ENCODE measurements at regions not wholly inside any gene's neighbourhood (a gene's known extent, or its start where the extent isn't known, plus 50 kb on each side); places are given as distances from the start of the nearest gene placed in this dataset.

DNA sequence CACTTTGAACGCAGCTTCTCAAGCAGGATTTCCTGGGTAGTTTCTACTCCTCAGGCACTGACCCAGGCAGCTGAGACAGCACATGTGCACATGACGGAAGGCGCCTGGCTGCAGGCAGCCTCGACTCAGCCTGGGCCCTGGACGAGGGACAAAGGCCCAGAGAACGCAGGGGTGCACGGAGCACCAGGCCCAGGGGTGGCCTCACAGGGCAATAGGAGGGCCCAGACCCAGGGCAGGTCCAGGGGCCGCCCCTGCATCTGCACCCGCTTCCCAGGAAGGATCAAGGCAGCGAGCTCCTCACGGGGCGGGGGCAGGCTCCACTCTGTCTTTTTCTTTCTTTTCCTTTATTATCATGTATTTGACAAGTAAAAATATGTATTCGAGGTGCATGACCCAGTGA lies 208.4 kb downstream of the BRD1 start:
- H3K27ac ChIP-seq, result no peak overlapping the region
- no peak overlapping the region for H2AFZ ChIP-seq
- H3K4me1 ChIP-seq (ENCODE audit: insufficient read depth), result no peaks in the 10 kb centered on the region
- 52 to 56% methylated on average over 13 of the region's 13 CpGs for WGBS, 2 experiments (ENCODE audit: low coverage in 1 of 2, low lambda C conversion rate in 2 of 2, missing lambda C conversion rate in 2 of 2)
- no peaks in the 10 kb centered on the region for H3K27me3 ChIP-seq (replicated peaks; ENCODE audit: insufficient read depth)
- H3K4me3 ChIP-seq, result no peak overlapping the region
- no peak overlapping the region for H3K9ac ChIP-seq
- no peak for DNase-seq
- no peaks in the 10 kb centered on the region for H3K9me3 ChIP-seq (ENCODE audit: low read depth)
- no peaks in the 10 kb centered on the region for H3K36me3 ChIP-seq (ENCODE audit: low read depth)
- no peaks in the 10 kb centered on the region for H3K9me2 ChIP-seq (ENCODE audit: insufficient read depth)
- H3F3A ChIP-seq (ENCODE audit: insufficient read depth), result no peaks in the 10 kb centered on the region
- no peaks in the 10 kb centered on the region for H3K79me2 ChIP-seq (ENCODE audit: insufficient read depth)
- TF ChIP-seq EZH2 (IDR thresholded peaks at IDR 0.05; ENCODE audit: insufficient read depth, poor library complexity, severe bottlenecking) (no peak), EZH2phosphoT487 (IDR thresholded peaks at IDR 0.05; ENCODE audit: insufficient read depth, low read depth) (no peak)
- H3K4me2 ChIP-seq (ENCODE audit: unreplicated experiment), result no peak overlapping the region
- no peaks in the 10 kb centered on the region for H4K20me1 ChIP-seq (ENCODE audit: insufficient read depth)
- in situ Hi-C loops (cut with MboI), result no loop called here

DNA sequence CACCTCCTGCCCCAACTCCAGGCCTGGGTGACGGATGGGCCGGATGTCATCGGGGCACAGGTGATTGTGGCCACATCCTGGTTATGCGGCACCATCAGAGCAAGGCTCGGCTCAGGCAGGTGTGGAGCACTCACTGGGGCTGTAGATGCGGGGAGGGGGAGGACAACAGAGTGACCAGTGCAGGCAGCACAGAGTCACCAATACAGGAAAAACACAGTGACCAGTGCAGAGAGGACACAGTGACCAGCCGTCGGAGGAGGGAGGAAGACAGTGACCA lies 209.1 kb downstream of the BRD1 start:
- H3K4me1 ChIP-seq (ENCODE audit: insufficient read depth), result no peaks in the 10 kb centered on the region
- H3K4me2 ChIP-seq (ENCODE audit: unreplicated experiment), result no peak overlapping the region
- no peak overlapping the region for H3K4me3 ChIP-seq
- H4K20me1 ChIP-seq (ENCODE audit: insufficient read depth), result no peaks in the 10 kb centered on the region
- DNase-seq, result no peak
- no peaks in the 10 kb centered on the region for H3K9me2 ChIP-seq (ENCODE audit: insufficient read depth)
- H3K79me2 ChIP-seq (ENCODE audit: insufficient read depth), result no peaks in the 10 kb centered on the region
- TF ChIP-seq EZH2 (IDR thresholded peaks at IDR 0.05; ENCODE audit: insufficient read depth, poor library complexity, severe bottlenecking), result no peak
- TF ChIP-seq EZH2phosphoT487 (IDR thresholded peaks at IDR 0.05; ENCODE audit: insufficient read depth, low read depth), result no peak
- no peaks in the 10 kb centered on the region for H3K9me3 ChIP-seq (ENCODE audit: low read depth)
- H2AFZ ChIP-seq, result no peak overlapping the region
- H3F3A ChIP-seq (ENCODE audit: insufficient read depth), result no peaks in the 10 kb centered on the region
- 43 to 49% methylated on average over 7 to 8 of the region's 8 CpGs for WGBS, 2 experiments (ENCODE audit: low coverage in 1 of 2, low lambda C conversion rate in 2 of 2, missing lambda C conversion rate in 2 of 2)
- in situ Hi-C loops (cut with MboI), result no loop called here
- no peak overlapping the region for H3K27ac ChIP-seq
- no peaks in the 10 kb centered on the region for H3K36me3 ChIP-seq (ENCODE audit: low read depth)
- H3K27me3 ChIP-seq (replicated peaks; ENCODE audit: insufficient read depth), result no peaks in the 10 kb centered on the region
- H3K9ac ChIP-seq, result no peak overlapping the region

DNA sequence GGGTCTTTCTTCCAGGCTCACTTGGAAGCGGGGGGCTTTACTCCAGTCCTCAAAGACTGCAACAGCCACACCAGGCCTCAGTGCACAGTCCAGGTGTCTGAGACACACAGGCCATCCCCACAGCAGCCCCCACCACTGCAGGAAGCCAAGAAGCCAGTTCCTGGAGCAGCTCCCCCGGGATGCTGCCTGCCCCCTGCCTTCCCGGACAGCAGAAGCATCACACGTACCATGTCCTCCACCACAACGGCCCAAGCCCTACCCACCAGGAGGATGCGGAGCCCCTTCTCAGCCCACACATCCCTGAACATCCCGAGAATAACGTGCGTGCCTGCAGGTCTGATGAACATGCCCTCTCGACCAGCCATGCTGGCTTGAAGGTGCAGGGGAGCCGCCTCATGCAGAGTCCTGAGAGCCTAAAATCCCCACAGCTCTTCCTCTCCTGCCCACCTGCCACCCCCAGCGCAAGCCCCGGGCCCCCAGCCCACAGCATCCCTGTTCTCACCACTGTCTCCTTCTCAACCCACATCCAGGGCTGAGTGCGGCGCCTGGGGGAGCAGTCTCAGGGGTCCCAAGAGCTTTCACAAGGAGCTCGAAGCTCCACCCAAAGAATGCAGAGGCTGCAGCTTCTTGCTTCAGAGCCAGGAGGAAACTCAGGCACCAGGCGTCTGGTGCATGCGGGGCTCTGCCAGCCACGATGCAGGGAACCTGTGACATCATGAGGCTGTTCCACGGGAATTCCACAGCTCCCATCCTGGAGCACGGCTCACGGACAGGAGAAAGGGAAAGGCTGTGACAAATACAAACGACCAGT lies 209.6 kb downstream of the BRD1 start:
- 22 to 25% methylated on average over 23 of the region's 23 CpGs for WGBS, 2 experiments (ENCODE audit: low coverage in 1 of 2, low lambda C conversion rate in 2 of 2, missing lambda C conversion rate in 2 of 2)
- in situ Hi-C loops (cut with MboI), result no loop called here
- no peak overlapping the region for H3K4me2 ChIP-seq (ENCODE audit: unreplicated experiment)
- no peak for TF ChIP-seq EZH2 (IDR thresholded peaks at IDR 0.05; ENCODE audit: insufficient read depth, poor library complexity, severe bottlenecking)
- no peak for TF ChIP-seq EZH2phosphoT487 (IDR thresholded peaks at IDR 0.05; ENCODE audit: insufficient read depth, low read depth)
- H3K36me3 ChIP-seq (ENCODE audit: low read depth), result no peaks in the 10 kb centered on the region
- no peak overlapping the region for H3K4me3 ChIP-seq
- H3K27me3 ChIP-seq (replicated peaks; ENCODE audit: insufficient read depth), result no peaks in the 10 kb centered on the region
- H2AFZ ChIP-seq, result no peak overlapping the region
- no peaks in the 10 kb centered on the region for H4K20me1 ChIP-seq (ENCODE audit: insufficient read depth)
- H3K79me2 ChIP-seq (ENCODE audit: insufficient read depth), result no peaks in the 10 kb centered on the region
- no peaks in the 10 kb centered on the region for H3F3A ChIP-seq (ENCODE audit: insufficient read depth)
- H3K27ac ChIP-seq, result no peak overlapping the region
- no peaks in the 10 kb centered on the region for H3K9me3 ChIP-seq (ENCODE audit: low read depth)
- H3K4me1 ChIP-seq (ENCODE audit: insufficient read depth), result no peaks in the 10 kb centered on the region
- no peak overlapping the region for H3K9ac ChIP-seq
- no peak for DNase-seq
- H3K9me2 ChIP-seq (ENCODE audit: insufficient read depth), result no peaks in the 10 kb centered on the region

DNA sequence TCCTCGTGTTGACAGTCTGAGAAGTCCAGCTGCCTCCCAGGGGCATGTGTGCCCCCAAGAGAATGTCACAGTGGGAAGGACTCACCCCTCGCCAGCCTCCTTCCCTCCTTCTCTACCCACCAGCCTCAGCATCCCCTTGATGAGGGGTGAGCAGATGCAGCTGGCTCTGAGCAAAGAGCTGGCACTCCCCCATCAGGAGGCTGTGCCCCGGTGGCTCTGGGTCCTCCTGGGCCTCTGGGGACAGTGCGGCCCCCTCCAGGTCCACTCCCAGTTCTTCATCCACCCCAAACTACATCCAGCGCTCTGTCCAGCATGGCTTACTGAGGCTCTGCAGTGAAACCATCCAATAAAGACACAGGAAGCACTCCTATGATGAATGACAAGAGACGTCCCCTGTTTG lies 210.4 kb downstream of the BRD1 start:
- Histone ChIP-seq H3K4me3 (no peak overlapping the region), H2AFZ (no peak overlapping the region), H3K4me2 (ENCODE audit: unreplicated experiment) (no peak overlapping the region), H3K4me1 (ENCODE audit: insufficient read depth) (no peaks in the 10 kb centered on the region), H3K27ac (no peak overlapping the region), H4K20me1 (ENCODE audit: insufficient read depth) (no peaks in the 10 kb centered on the region), H3K9me3 (ENCODE audit: low read depth) (no peaks in the 10 kb centered on the region), H3F3A (ENCODE audit: insufficient read depth) (no peaks in the 10 kb centered on the region), H3K27me3 (replicated peaks; ENCODE audit: insufficient read depth) (no peaks in the 10 kb centered on the region), H3K9me2 (ENCODE audit: insufficient read depth) (no peaks in the 10 kb centered on the region), H3K36me3 (ENCODE audit: low read depth) (no peaks in the 10 kb centered on the region), H3K79me2 (ENCODE audit: insufficient read depth) (no peaks in the 10 kb centered on the region), H3K9ac (no peak overlapping the region)
- in situ Hi-C loops (cut with MboI), result no loop called here
- WGBS, 2 experiments (ENCODE audit: low coverage in 1 of 2, low lambda C conversion rate in 2 of 2, missing lambda C conversion rate in 2 of 2), result 27 to 28% methylated on average over 6 of the region's 6 CpGs
- TF ChIP-seq EZH2 (IDR thresholded peaks at IDR 0.05; ENCODE audit: insufficient read depth, poor library complexity, severe bottlenecking) (no peak), EZH2phosphoT487 (IDR thresholded peaks at IDR 0.05; ENCODE audit: insufficient read depth, low read depth) (no peak)
- DNase-seq, result no peak
